ENCODE measurements at regions not wholly inside any gene's neighbourhood (a gene's known extent, or its start where the extent isn't known, plus 50 kb on each side); places are given as distances from the start of the nearest gene placed in this dataset.
A peak's percentile ranks its signal among the peaks of the same experiment; 100 is the strongest.

- H3K36me3 ChIP-seq: no peaks in the 10 kb centered on the region
- no peak overlapping the region for H3K4me3 ChIP-seq
- peak; percentile 17 to 53 for DNase-seq
- no peaks in the 10 kb centered on the region for H3K4me1 ChIP-seq
- no peak overlapping the region for H3K27ac ChIP-seq
- no peaks in the 10 kb centered on the region; the same call in 1 of the 2 replicates for H3K27me3 ChIP-seq
- H3K9me3 ChIP-seq (replicated peaks): no peaks in the 10 kb centered on the region
These were observed 136.4 kb upstream of the USP15 start for GRCh38 chr12:62123721-62124203.

- no peaks in the 10 kb centered on the region for H3K36me3 ChIP-seq
- no peaks in the 10 kb centered on the region; the same call in 1 of the 2 replicates for H3K27me3 ChIP-seq
- no peak for DNase-seq
- H3K9me3 ChIP-seq (replicated peaks): no peaks in the 10 kb centered on the region
- H3K4me3 ChIP-seq: no peak overlapping the region
- no peak overlapping the region for H3K27ac ChIP-seq
- no peaks in the 10 kb centered on the region for H3K4me1 ChIP-seq
These were observed 132.7 kb upstream of the USP15 start for GRCh38 chr12:62127516-62127915.

- Histone ChIP-seq H3K4me3 (no peak overlapping the region), H3K27me3 (no peaks in the 10 kb centered on the region; the same call in 1 of the 2 replicates), H3K27ac (no peak overlapping the region), H3K4me1 (no peaks in the 10 kb centered on the region), H3K9me3 (replicated peaks) (no peaks in the 10 kb centered on the region), H3K36me3 (no peaks in the 10 kb centered on the region)
- no peak for DNase-seq
These were observed 131.8 kb upstream of the USP15 start for GRCh38 chr12:62128175-62128975.

GRCh38 chr12:62129291-62129690 lies 130.9 kb upstream of the USP15 start:
- H3K27me3 ChIP-seq: no peaks in the 10 kb centered on the region; the same call in 1 of the 2 replicates
- H3K36me3 ChIP-seq: no peaks in the 10 kb centered on the region
- no peak overlapping the region for H3K27ac ChIP-seq
- no peak overlapping the region for H3K4me3 ChIP-seq
- no peak for DNase-seq
- no peaks in the 10 kb centered on the region for H3K9me3 ChIP-seq (replicated peaks)
- H3K4me1 ChIP-seq: no peaks in the 10 kb centered on the region

- no peak overlapping the region for H3K4me3 ChIP-seq
- H3K27ac ChIP-seq: no peak overlapping the region
- no peaks in the 10 kb centered on the region for H3K27me3 ChIP-seq
- no peaks in the 10 kb centered on the region for H3K9me3 ChIP-seq (replicated peaks)
- no peaks in the 10 kb centered on the region for H3K36me3 ChIP-seq
- DNase-seq: no peak
- no peaks in the 10 kb centered on the region for H3K4me1 ChIP-seq
These were observed 129.8 kb upstream of the USP15 start for GRCh38 chr12:62130402-62130801.

- Histone ChIP-seq H3K9me3 (replicated peaks) (no peaks in the 10 kb centered on the region), H3K27me3 (no peaks in the 10 kb centered on the region), H3K4me1 (no peaks in the 10 kb centered on the region), H3K36me3 (no peaks in the 10 kb centered on the region), H3K27ac (no peak overlapping the region), H3K4me3 (no peak overlapping the region)
- no peak for DNase-seq
These were observed 129.2 kb upstream of the USP15 start for GRCh38 chr12:62130834-62131552.

- H3K27me3 ChIP-seq: no peaks in the 10 kb centered on the region
- H3K36me3 ChIP-seq: no peaks in the 10 kb centered on the region
- no peaks in the 10 kb centered on the region for H3K4me1 ChIP-seq
- H3K4me3 ChIP-seq: no peak overlapping the region
- no peak for DNase-seq
- H3K27ac ChIP-seq: no peak overlapping the region
- H3K9me3 ChIP-seq (replicated peaks): no peaks in the 10 kb centered on the region
These were observed 126.8 kb upstream of the USP15 start for GRCh38 chr12:62133440-62133839.

- Histone ChIP-seq H3K27me3 (no peaks in the 10 kb centered on the region), H3K36me3 (no peaks in the 10 kb centered on the region), H3K4me1 (no peaks in the 10 kb centered on the region), H3K27ac (no peak overlapping the region), H3K9me3 (replicated peaks) (no peaks in the 10 kb centered on the region), H3K4me3 (no peak overlapping the region)
- no peak for DNase-seq
These were observed 124.5 kb upstream of the USP15 start for GRCh38 chr12:62135553-62136200.

- no peaks in the 10 kb centered on the region for H3K9me3 ChIP-seq (replicated peaks)
- H3K27ac ChIP-seq: no peak overlapping the region
- no peaks in the 10 kb centered on the region for H3K36me3 ChIP-seq
- no peak for DNase-seq
- H3K27me3 ChIP-seq: no peaks in the 10 kb centered on the region
- H3K4me3 ChIP-seq: no peak overlapping the region
- H3K4me1 ChIP-seq: no peaks in the 10 kb centered on the region
These were observed 123.7 kb upstream of the USP15 start for GRCh38 chr12:62136496-62136895.

- 0 out of 2 replicates have a peak, but pooled peaks cover 6% of the 10 kb centered on the region for H3K27me3 ChIP-seq
- H3K36me3 ChIP-seq: no peaks in the 10 kb centered on the region
- H3K9me3 ChIP-seq (replicated peaks): no peaks in the 10 kb centered on the region
- DNase-seq: no peak
- H3K4me3 ChIP-seq: no peak overlapping the region
- no peak overlapping the region for H3K27ac ChIP-seq
- no peaks in the 10 kb centered on the region for H3K4me1 ChIP-seq
These were observed 121.7 kb upstream of the USP15 start for GRCh38 chr12:62138527-62138926.

GRCh38 chr12:62146318-62146717 lies 113.9 kb upstream of the USP15 start:
- no peaks in the 10 kb centered on the region for H3K9me3 ChIP-seq (replicated peaks)
- no peak overlapping the region for H3K4me3 ChIP-seq
- DNase-seq: no peak
- H3K36me3 ChIP-seq: no peaks in the 10 kb centered on the region
- H3K27me3 ChIP-seq: 0 out of 2 replicates have a peak, but pooled peaks cover 6% of the 10 kb centered on the region
- H3K27ac ChIP-seq: no peak overlapping the region
- no peaks in the 10 kb centered on the region for H3K4me1 ChIP-seq

- H3K4me3 ChIP-seq: no peak overlapping the region
These were observed 102.2 kb upstream of the USP15 start for GRCh38 chr12:62158013-62158412.

GRCh38 chr12:62158461-62159360 lies 101.5 kb upstream of the USP15 start:
- DNase-seq: no peak
- Histone ChIP-seq H3K4me1 (no peaks in the 10 kb centered on the region), H3K27me3 (no peaks in the 10 kb centered on the region), H3K36me3 (no peaks in the 10 kb centered on the region), H3K4me3 (no peak overlapping the region), H3K9me3 (replicated peaks) (no peaks in the 10 kb centered on the region), H3K27ac (no peak overlapping the region)

More at GRCh38 chr12:62158013-62158412, 102.2 kb upstream of the USP15 start:
- Histone ChIP-seq H3K27ac (no peak overlapping the region), H3K27me3 (no peaks in the 10 kb centered on the region), H3K4me1 (no peaks in the 10 kb centered on the region), H3K36me3 (no peaks in the 10 kb centered on the region), H3K9me3 (replicated peaks) (no peaks in the 10 kb centered on the region)
- no peak for DNase-seq

- no peaks in the 10 kb centered on the region for H3K9me3 ChIP-seq (replicated peaks)
- no peak for DNase-seq
- no peaks in the 10 kb centered on the region for H3K27me3 ChIP-seq
- no peak overlapping the region for H3K27ac ChIP-seq
- H3K4me1 ChIP-seq: no peaks in the 10 kb centered on the region
- H3K36me3 ChIP-seq: no peaks in the 10 kb centered on the region
- H3K4me3 ChIP-seq: no peak overlapping the region
These were observed 98.0 kb upstream of the USP15 start for GRCh38 chr12:62162214-62162613.
